ENCODE measurements at regions not wholly inside any gene's neighbourhood (a gene's known extent, or its start where the extent isn't known, plus 50 kb on each side); places are given as distances from the start of the nearest gene placed in this dataset.

DNA sequence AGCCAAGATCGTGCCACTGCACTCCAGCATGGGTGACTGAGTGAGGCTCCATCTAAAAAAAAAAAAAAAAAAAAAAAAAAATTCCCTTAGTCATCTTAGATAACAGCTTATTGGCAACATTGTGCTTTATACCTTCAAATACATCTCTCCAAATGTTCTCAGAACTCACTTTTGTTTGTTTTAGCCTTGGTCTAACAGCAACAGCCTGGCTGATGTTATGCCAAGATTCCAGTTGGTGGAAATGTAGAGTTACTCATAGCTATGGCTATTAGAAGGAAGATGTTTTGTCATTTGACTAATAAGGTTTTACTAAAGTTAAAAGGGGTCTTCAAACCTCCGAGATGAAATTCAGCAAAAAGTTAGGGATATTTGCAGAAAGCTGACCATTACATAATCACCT, 481.4 kb downstream of the NEBL start:
- no peak overlapping the region for H2BK120ac ChIP-seq (ENCODE audit: low read depth, low read length)
- no peak overlapping the region for H3K4me2 ChIP-seq (ENCODE audit: low read depth, low read length)
- 0 out of 2 replicates have a peak, but pooled peaks cover 2% of the 10 kb centered on the region for H3K9me3 ChIP-seq (ENCODE audit: control insufficient read depth, insufficient read depth, low read length)
- no peak overlapping the region for H3K56ac ChIP-seq (ENCODE audit: extremely low read depth, insufficient read depth, low read length)
- H2AK9ac ChIP-seq (replicated peaks; ENCODE audit: low read depth, low read length, poor library complexity), result no peak overlapping the region
- no TSS peak for BruUV-seq (replicated peaks)
- no peak overlapping the region for H3K14ac ChIP-seq (replicated peaks; ENCODE audit: low read depth, low read length)
- no peak overlapping the region for H3K18ac ChIP-seq (ENCODE audit: low read depth, low read length)
- no peak overlapping the region for H3K23ac ChIP-seq (ENCODE audit: low read depth, low read length)
- H3K36me3 ChIP-seq (ENCODE audit: control insufficient read depth, insufficient read depth, low read length), result no peaks in the 10 kb centered on the region
- no peaks in the 10 kb centered on the region for H4K20me1 ChIP-seq (ENCODE audit: insufficient read depth, low read length)
- POLR2A ChIA-PET (ENCODE audit: unreplicated experiment), result no interaction called here
- no peak overlapping the region for H3K9ac ChIP-seq (ENCODE audit: low read depth, low read length)
- WGBS, 2 experiments (ENCODE audit: extremely low coverage in 2 of 2, insufficient read length in 1 of 2), result no CpG with 5 or more reads among the region's 2 CpGs
- H3K9me1 ChIP-seq (ENCODE audit: insufficient read depth, low read length), result no peaks in the 10 kb centered on the region
- no peak overlapping the region for H2AK5ac ChIP-seq (ENCODE audit: low read depth, low read length)
- H3K4me1 ChIP-seq (ENCODE audit: control insufficient read depth, insufficient read depth, low read length), result no peaks in the 10 kb centered on the region
- H2AFZ ChIP-seq (replicated peaks; ENCODE audit: low read length, poor library complexity), result no peak overlapping the region
- H2BK15ac ChIP-seq (ENCODE audit: low read depth, low read length), result no peak overlapping the region
- no peak overlapping the region for H4K91ac ChIP-seq (ENCODE audit: insufficient read depth, low read depth, low read length)
- ATAC-seq (ENCODE audit: low read depth) (no peak), DNase-seq (no peak)
- in situ Hi-C loops (cut with MboI; ENCODE audit: low sequenced_read_pairs), result no loop called here
- H2BK20ac ChIP-seq (ENCODE audit: low read depth, low read length), result no peak overlapping the region
- TF ChIP-seq, protein P1, sequence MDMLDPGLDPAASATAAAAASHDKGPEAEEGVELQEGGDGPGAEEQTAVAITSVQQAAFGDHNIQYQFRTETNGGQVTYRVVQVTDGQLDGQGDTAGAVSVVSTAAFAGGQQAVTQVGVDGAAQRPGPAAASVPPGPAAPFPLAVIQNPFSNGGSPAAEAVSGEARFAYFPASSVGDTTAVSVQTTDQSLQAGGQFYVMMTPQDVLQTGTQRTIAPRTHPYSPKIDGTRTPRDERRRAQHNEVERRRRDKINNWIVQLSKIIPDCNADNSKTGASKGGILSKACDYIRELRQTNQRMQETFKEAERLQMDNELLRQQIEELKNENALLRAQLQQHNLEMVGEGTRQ (IDR thresholded peaks at IDR 0.05; ENCODE audit: low read depth, low read length), result no peak
- no peak for TF ChIP-seq MXI1 (IDR thresholded peaks at IDR 0.05; ENCODE audit: borderline replicate concordance, low read depth, low read length)
- TF ChIP-seq BHLHE40 (IDR thresholded peaks at IDR 0.05; ENCODE audit: low read depth, low read length), result no peak
- TF ChIP-seq RAD21 (IDR thresholded peaks at IDR 0.05; ENCODE audit: low read length), result no peak
- no peak for TF ChIP-seq POLR2A (IDR thresholded peaks at IDR 0.05; ENCODE audit: low read depth, low read length)
- no peak for TF ChIP-seq NFE2L2 (IDR thresholded peaks at IDR 0.05; ENCODE audit: low read depth, low read length)
- no peak overlapping the region for H4K5ac ChIP-seq (ENCODE audit: low read depth, low read length)
- H3K79me1 ChIP-seq (ENCODE audit: low read depth in 1 of 2, low read length in 2 of 2), result no peaks in the 10 kb centered on the region
- no peak overlapping the region for H3K4ac ChIP-seq (ENCODE audit: low read depth, low read length)
- H4K8ac ChIP-seq (ENCODE audit: low read depth in 2 of 2, low read length in 2 of 2), result no peak overlapping the region
- intact Hi-C loops (cut with micrococcal nuclease), result no loop called here
- no peak overlapping the region for H3K27ac ChIP-seq (ENCODE audit: insufficient read depth, low read length)
- dilution Hi-C loops (cut with HindIII; ENCODE audit: low sequenced_read_pairs, unreplicated experiment), result no loop called here
- CTCF ChIA-PET, result interaction anchor here (0.6 to 0.7 kb wide), 2 partner anchors 20 to 881 kb away, joined by 3 read pairs; no protein-coding TSS in a partner anchor
- no peak overlapping the region for H2BK5ac ChIP-seq (ENCODE audit: low read depth, low read length, poor library complexity, severe bottlenecking)
- no peaks in the 10 kb centered on the region for H3K27me3 ChIP-seq (ENCODE audit: control insufficient read depth, insufficient read depth, low read length)
- no peak overlapping the region for H3K4me3 ChIP-seq (ENCODE audit: insufficient read depth, low read depth, low read length)

Data from IMR-90 (cell line).